ENCODE measurements at regions not wholly inside any gene's neighbourhood (a gene's known extent, or its start where the extent isn't known, plus 50 kb on each side); places are given as distances from the start of the nearest gene placed in this dataset.

DNA sequence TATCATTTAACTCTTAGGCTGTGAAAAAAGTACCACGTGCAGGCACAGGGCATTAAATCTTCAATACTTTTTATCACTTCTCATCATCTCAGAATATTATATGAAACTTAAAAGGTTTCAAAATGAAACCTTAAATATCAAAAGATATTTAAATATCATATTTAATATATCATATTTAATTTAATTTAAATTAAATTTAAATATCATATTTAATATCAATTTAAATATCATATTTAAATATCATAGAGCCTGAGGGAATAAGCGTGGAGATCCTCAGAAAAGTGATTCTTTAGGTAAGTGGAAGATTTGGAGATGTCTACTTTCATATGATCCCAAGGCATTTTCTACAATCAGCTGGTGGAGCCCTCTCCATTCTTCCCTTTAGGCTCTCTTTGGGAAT, 716.6 kb downstream of the OTOL1 start:
- DNase-seq, result no peak

GRCh38 chr3:162213956-162214355, 717.3 kb downstream of the OTOL1 start:
- no peak for DNase-seq

DNA sequence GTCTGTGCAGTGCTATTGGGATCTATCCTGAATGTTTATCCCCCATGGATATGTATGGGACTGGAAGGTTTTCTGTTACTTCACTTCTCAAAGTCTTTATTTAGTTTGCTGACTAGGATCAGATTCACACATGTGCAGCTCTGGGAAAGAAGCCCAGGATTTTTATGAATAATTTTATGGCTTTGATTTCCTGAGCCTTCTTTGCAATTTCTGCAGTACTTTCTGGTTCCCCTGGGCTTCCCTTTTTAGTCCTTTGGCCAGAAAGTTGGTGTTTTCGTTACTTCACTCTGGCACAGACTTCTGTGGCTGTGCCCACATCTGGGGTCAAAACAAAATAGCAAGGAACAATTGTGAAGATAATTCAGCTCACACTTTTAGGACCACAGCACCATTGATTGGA, 721.0 kb downstream of the OTOL1 start:
- DNase-seq, result no peak

- DNase-seq, result no peak
These were observed 721.9 kb downstream of the OTOL1 start for GRCh38 chr3:162218479-162218878.

DNA sequence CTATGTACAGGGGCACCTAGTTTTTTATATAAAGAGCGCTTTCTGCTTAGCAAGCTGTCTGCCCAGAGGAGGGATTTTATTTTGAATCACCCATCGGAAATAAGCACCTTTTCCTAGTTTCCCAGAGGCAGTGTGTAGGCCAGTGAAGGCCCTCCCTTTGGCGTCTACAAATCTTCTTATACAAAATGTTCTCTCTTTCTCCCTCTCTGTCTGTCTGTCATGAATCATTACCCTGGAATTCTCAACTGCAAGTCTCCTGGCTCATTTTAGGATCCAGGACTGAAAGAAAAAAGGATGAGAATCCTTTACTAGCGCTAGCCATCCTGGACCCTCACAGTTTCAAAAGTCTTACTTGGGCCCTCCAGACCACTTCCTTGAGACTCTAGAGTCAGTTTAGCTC, 728.1 kb downstream of the OTOL1 start:
- DNase-seq, result no peak

GRCh38 chr3:162236949-162237348, 740.3 kb downstream of the OTOL1 start:
- no peak for DNase-seq

- no peak for DNase-seq
These were observed 754.2 kb downstream of the OTOL1 start for GRCh38 chr3:162250782-162251181.

DNA sequence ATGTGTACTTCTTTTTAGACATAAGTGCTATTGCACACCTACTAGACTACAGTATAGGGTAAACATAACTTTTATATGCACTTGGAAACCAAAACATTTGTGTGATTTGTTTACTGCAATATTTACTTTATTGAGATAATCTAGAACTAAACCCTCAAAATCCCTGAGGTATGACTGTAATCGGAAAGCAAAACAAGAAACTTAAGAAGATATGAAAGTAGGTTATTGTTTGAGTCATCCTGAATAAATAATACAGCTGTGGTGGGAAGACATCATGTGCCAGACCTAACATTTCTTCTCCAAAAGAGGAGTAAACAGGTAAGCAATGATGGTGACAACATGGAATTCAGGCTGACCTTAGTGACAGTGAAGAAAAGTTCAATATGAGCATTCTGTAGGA, 765.5 kb downstream of the OTOL1 start:
- no peak for DNase-seq

- DNase-seq, result no peak
These were observed 767.0 kb downstream of the OTOL1 start for GRCh38 chr3:162263596-162263995.

- no peak for DNase-seq
These were observed 773.2 kb downstream of the OTOL1 start for GRCh38 chr3:162269636-162270458.

GRCh38 chr3:162274070-162274469, 777.5 kb downstream of the OTOL1 start:
- no peak for DNase-seq

- DNase-seq, result no peak
These were observed 782.2 kb downstream of the OTOL1 start for GRCh38 chr3:162278834-162279233.

DNA sequence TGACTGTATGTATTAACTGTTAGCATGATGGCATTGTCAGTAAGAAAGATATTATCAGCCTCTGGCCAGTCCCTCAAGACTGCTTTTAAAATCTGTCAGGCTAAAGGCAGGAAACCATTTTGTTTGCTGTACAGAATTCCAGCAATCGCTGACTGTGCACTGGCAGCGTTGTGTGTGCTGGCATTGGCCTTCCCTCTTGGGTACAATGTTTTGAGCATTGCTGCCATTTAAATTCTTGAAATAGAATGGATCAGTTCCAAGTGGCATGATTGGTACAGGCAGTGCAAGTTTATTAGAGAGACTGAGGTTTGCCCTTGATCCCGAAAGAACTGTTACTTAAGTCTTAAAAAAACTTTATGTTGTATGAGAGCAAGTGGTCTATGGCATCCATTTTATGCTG, 788.7 kb downstream of the OTOL1 start:
- no peak for DNase-seq

GRCh38 chr3:162287600-162287999, 791.0 kb downstream of the OTOL1 start:
- DNase-seq, result no peak

GRCh38 chr3:162292409-162292808, 795.8 kb downstream of the OTOL1 start:
- DNase-seq, result no peak

GRCh38 chr3:162295323-162295983, 798.8 kb downstream of the OTOL1 start:
- no peak for DNase-seq

DNA sequence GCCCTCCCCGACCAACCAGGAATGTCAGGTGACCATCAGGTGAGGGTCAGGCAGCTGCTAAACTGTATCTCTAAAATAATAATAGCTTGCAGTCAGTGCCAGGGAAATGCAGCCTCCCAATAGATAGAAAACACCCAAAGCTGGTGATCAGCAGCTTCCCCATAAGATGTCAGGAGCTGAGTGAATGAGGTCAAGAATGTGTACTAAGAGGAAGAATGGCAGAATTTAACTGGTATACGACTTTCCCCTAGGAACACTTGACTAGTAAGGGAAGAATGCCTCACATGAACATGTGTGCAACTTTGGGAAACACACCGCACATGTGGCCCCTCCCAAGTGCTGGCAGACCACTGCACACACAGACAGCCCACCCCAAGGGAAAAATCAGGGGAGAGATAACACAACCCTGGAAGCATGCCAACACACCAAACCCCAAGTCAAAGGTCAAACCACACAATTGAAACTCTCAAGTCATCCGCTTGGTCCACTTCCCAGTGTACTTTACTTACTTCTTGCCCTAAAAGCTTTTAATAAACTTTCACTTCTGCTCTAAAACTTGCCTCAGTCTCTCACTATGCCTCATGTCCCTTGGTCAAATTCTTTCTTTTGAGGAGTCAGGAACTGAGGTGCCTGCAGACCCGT, 806.5 kb downstream of the OTOL1 start:
- DNase-seq, result no peak

- no peak for DNase-seq
These were observed 820.4 kb downstream of the OTOL1 start for GRCh38 chr3:162317046-162317445.

GRCh38 chr3:162328649-162329048, 832.0 kb downstream of the OTOL1 start:
- no peak for DNase-seq

DNA sequence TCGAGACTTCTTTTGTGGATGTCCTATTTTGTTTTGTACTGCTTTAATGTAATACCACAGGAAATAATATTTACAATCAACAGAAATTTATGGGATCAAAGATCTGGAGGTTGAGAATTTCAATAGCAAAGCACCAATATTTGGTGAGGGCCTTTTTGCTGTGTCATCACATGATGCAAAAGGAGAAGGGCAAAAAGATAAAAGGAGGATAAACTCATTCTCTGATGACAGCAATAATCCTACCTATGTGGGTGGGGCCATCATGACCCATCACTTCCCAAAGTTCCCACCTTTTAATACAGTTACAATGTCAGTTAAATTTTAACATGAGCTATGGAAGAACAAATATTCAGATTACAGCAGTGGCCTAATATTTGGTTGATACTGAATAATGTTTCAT, 832.9 kb downstream of the OTOL1 start:
- no peak for DNase-seq

- no peak for DNase-seq
These were observed 835.7 kb downstream of the OTOL1 start for GRCh38 chr3:162332344-162332743.

DNA sequence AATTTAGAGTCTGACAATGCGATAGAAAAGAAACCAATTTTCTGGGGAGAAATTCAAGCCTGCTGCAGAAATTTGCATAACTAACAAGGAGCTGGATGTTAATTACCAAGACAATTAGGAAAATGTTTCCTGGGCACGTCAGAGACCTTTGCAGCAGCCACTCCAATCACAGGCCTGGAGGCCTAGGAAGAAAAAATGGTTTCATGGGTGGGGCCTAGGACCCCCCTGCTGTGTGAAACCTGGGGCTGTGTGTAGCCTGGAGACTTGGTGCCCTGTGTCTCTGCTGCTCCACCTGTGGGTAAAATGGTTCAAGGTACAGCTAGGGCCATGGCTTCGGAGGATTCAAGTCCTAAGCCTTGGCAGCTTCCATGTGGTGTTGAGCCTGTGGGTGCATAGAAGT, 837.9 kb downstream of the OTOL1 start:
- DNase-seq, result no peak

- no peak for DNase-seq
These were observed 841.0 kb downstream of the OTOL1 start for GRCh38 chr3:162337630-162338029.

- DNase-seq, result no peak
These were observed 841.9 kb downstream of the OTOL1 start for GRCh38 chr3:162338514-162338913.
